ENCODE measurements at regions not wholly inside any gene's neighbourhood (a gene's known extent, or its start where the extent isn't known, plus 50 kb on each side); places are given as distances from the start of the nearest gene placed in this dataset.

GRCh38 chr21:21921410-21922232 is 923.4 kb downstream of the NCAM2 start:
- peak; percentile 88 for TF ChIP-seq CTCF (IDR thresholded peaks at IDR 0.05)
- no peak for TF ChIP-seq ZFX (IDR thresholded peaks at IDR 0.05; ENCODE audit: borderline replicate concordance)

Measured in 22Rv1 (cell line).